Spinal cord (tissue), 9 donors: ENCODE measurements at regions not wholly inside any gene's neighbourhood (a gene's known extent, or its start where the extent isn't known, plus 50 kb on each side); places are given as distances from the start of the nearest gene placed in this dataset.

ENCODE experiments used
- DNase-seq, 6 donors: peaks; one replicate each; pipeline versions ENCODE4 v3.0.0 to v3.0.0-alpha.2; 2013 to 2015; ENCODE audit warnings: low spot score in 6 of 6, low read depth in 4 of 6
- H3K27ac ChIP-seq: one replicate; pipeline ENCODE4 v1.5.1; 2013; ENCODE audit warnings: low read depth, low read length, control low read depth
- H3K27me3 ChIP-seq: one replicate; pipeline ENCODE4 v1.6.1; 2013; ENCODE audit warnings: low read length; ENCODE audit not compliant: control insufficient read depth, insufficient read depth
- H3K36me3 ChIP-seq: one replicate; pipeline ENCODE4 v1.6.1; 2013; ENCODE audit warnings: low read length; ENCODE audit not compliant: control insufficient read depth, insufficient read depth
- H3K4me1 ChIP-seq: one replicate; pipeline ENCODE4 v1.6.1; 2013; ENCODE audit warnings: low read length; ENCODE audit not compliant: control insufficient read depth, insufficient read depth
- H3K4me3 ChIP-seq: one replicate; pipeline ENCODE4 v1.5.1; 2013; ENCODE audit warnings: low read depth, low read length, control low read depth
- H3K9me3 ChIP-seq: one replicate; pipeline ENCODE4 v1.6.1; 2013; ENCODE audit warnings: low read length; ENCODE audit not compliant: control insufficient read depth, insufficient read depth
- WGBS: methylation state at CpG from one replicate; pipeline ENCODE4 v1.1.5; 2013; ENCODE audit warnings: missing lambda C conversion rate; ENCODE audit not compliant: insufficient coverage; 5-methylcytosine and 5-hydroxymethylcytosine counted together
- donor health status: healthy.

DNA sequence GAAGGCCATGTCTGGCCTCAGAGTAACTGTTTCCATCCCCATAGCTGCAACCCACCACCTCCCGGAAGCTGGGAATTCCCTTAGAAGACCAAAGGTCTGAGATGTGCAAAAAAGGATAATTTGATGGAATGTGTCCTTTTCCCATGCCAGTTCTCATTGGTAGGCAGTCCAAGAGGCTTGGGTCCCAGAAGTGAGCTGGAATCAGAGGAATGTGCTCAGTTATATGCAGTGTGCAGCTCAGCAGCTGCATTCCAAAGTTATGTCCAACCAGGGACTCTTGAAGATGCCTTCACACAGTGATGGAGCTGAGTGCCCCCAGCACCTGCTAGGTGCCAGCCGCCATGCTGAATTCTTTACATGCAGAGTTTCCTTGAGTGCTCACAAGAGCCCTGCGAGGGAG is 583.9 kb upstream of the TBX3 start:
- Histone ChIP-seq H3K9me3 (no peaks in the 10 kb centered on the region), H3K27me3 (no peaks in the 10 kb centered on the region), H3K36me3 (no peaks in the 10 kb centered on the region), H3K27ac (no peak overlapping the region), H3K4me3 (no peak overlapping the region), H3K4me1 (no peaks in the 10 kb centered on the region)
- DNase-seq = no peak
- 90% methylated on average over 2 of the region's 3 CpGs for WGBS

GRCh38 chr12:115267464-115267863 is 583.5 kb upstream of the TBX3 start:
- H3K4me3 ChIP-seq = no peak overlapping the region
- H3K27ac ChIP-seq = no peak overlapping the region
- no peak for DNase-seq
- H3K4me1 ChIP-seq = no peaks in the 10 kb centered on the region
- no peaks in the 10 kb centered on the region for H3K27me3 ChIP-seq
- no peaks in the 10 kb centered on the region for H3K9me3 ChIP-seq
- WGBS = 90% methylated on average over 3 of the region's 3 CpGs
- no peaks in the 10 kb centered on the region for H3K36me3 ChIP-seq

DNA sequence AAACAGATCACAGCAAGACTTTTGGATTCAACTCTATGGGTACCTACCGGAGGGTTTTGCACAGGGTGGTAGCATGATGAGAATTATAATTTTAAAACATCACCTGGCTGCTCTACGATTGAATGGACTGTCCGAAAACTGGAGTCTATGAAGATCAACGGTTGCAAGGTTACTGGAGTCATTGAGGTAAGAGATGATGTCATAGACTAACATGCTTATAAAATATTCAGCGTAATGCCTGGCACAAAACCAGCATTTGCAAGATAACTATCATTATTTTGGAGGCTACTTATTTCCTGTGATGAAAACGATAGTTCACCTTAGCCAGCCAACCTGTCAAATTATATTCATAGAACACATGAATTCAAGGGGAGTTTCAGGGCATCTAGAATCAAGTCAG is 580.6 kb upstream of the TBX3 start:
- no peaks in the 10 kb centered on the region for H3K4me1 ChIP-seq
- WGBS = no CpG with 5 or more reads among the region's 6 CpGs
- no peak overlapping the region for H3K4me3 ChIP-seq
- no peaks in the 10 kb centered on the region for H3K9me3 ChIP-seq
- no peak for DNase-seq
- H3K27me3 ChIP-seq = no peaks in the 10 kb centered on the region
- no peak overlapping the region for H3K27ac ChIP-seq
- H3K36me3 ChIP-seq = no peaks in the 10 kb centered on the region

- Histone ChIP-seq H3K4me1 (no peaks in the 10 kb centered on the region), H3K27me3 (no peaks in the 10 kb centered on the region), H3K4me3 (no peak overlapping the region), H3K9me3 (no peaks in the 10 kb centered on the region), H3K36me3 (no peaks in the 10 kb centered on the region), H3K27ac (no peak overlapping the region)
- peak in 1 of 6 donors; percentile 72 for DNase-seq
- 50% methylated on average over 3 of the region's 3 CpGs for WGBS
These were observed 577.9 kb upstream of the TBX3 start for GRCh38 chr12:115261691-115262398.

GRCh38 chr12:115260762-115261675 is 577.0 kb upstream of the TBX3 start:
- Histone ChIP-seq H3K4me1 (no peaks in the 10 kb centered on the region), H3K4me3 (no peak overlapping the region), H3K9me3 (no peaks in the 10 kb centered on the region), H3K27ac (no peak overlapping the region), H3K27me3 (no peaks in the 10 kb centered on the region), H3K36me3 (no peaks in the 10 kb centered on the region)
- WGBS = 81% methylated on average over 3 of the region's 7 CpGs
- no peak for DNase-seq

- Histone ChIP-seq H3K4me3 (no peak overlapping the region), H3K36me3 (no peaks in the 10 kb centered on the region), H3K27me3 (no peaks in the 10 kb centered on the region), H3K4me1 (no peaks in the 10 kb centered on the region), H3K27ac (no peak overlapping the region), H3K9me3 (no peaks in the 10 kb centered on the region)
- WGBS = no CpG with 5 or more reads among the region's 4 CpGs
- DNase-seq = no peak
These were observed 576.2 kb upstream of the TBX3 start for GRCh38 chr12:115259968-115260747.

DNA sequence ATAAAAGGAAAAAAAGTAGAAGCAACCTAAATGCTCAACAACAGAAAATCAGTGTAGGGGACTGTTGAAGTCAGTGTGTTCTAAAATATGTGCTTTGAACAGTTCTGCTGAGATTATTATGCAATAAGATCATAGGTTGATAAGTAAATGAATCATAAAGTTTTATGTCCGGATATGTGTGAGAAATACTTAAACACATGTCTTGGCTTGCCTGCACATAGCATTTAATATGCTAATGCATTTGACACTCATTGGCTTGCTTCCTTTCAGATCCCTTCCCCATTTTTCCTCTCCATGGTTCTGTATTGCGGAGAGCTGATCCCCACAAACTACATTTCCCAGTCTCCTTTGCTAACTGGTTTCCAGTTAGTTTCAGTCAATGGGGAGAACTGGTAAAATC is 573.8 kb upstream of the TBX3 start:
- no peak for DNase-seq
- Histone ChIP-seq H3K27me3 (no peaks in the 10 kb centered on the region), H3K4me1 (no peaks in the 10 kb centered on the region), H3K27ac (no peak overlapping the region), H3K9me3 (no peaks in the 10 kb centered on the region), H3K36me3 (no peaks in the 10 kb centered on the region), H3K4me3 (no peak overlapping the region)
- no CpG with 5 or more reads among the region's 2 CpGs for WGBS

- H3K4me1 ChIP-seq = no peaks in the 10 kb centered on the region
- no peaks in the 10 kb centered on the region for H3K36me3 ChIP-seq
- H3K4me3 ChIP-seq = no peak overlapping the region
- no peak overlapping the region for H3K27ac ChIP-seq
- no peak for DNase-seq
- H3K27me3 ChIP-seq = no peaks in the 10 kb centered on the region
- 100% methylated on average over 1 of the region's 5 CpGs for WGBS
- H3K9me3 ChIP-seq = no peaks in the 10 kb centered on the region
These were observed 572.0 kb upstream of the TBX3 start for GRCh38 chr12:115255962-115256361.

DNA sequence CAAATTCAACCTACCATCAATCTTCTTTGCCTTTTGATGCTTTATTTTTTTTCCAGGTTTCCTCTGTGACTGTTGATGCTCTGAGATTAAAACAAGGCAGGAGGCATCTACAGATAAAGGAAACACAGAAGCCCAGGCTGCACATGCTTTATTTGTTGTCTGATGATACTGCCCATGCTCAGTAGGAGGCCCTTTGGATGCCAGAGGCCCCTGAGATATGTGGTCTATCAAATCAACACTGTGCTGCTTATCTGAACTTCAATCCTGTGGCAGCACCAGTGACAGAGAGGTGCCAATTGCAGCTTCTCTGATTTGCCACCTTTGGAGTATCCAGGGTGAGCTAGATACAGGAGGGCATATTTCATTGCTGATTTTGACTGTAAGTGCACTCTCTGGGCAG is 571.3 kb upstream of the TBX3 start:
- Histone ChIP-seq H3K36me3 (no peaks in the 10 kb centered on the region), H3K27me3 (no peaks in the 10 kb centered on the region), H3K4me1 (no peaks in the 10 kb centered on the region), H3K4me3 (no peak overlapping the region), H3K9me3 (no peaks in the 10 kb centered on the region), H3K27ac (no peak overlapping the region)
- DNase-seq = no peak
